ENCODE measurements at regions not wholly inside any gene's neighbourhood (a gene's known extent, or its start where the extent isn't known, plus 50 kb on each side); places are given as distances from the start of the nearest gene placed in this dataset.

DNA sequence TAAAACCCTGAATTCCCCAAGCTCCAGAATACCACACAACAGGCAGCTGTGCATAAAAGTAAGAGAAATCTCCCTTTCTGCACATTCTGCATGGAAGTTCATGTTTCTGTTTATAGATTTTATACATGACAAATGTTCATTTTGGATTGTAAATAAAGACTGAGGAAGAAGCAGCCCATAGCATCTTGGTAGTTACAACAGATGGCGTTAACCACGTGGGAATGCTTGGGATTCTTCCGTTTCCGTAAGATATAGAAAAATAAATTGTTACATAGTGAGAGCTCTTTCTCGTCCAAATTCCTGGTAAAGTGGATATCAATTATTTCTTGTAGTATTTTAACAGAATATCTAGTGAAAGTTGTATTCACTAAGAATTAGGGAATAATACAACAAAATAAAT, 1016.5 kb downstream of the GRM8 start:
- intact Hi-C loops (cut with DNase I, micrococcal nuclease) = no loop called here
- ChIA-PET CTCF (no interaction called here), POLR2A (interaction anchor here (0.6 kb wide), 1 partner anchor 48 kb away, joined by 3 read pairs; no protein-coding TSS in a partner anchor)
- peaks cover 15% of the 10 kb centered on the region for H3K9me3 Mint-ChIP-seq
- ATAC-seq (ENCODE audit: poor library complexity) (no peak), DNase-seq (no peak)
- no peak overlapping the region for H3K4me3 ChIP-seq (ENCODE audit: low read length)
- no peak overlapping the region for H3K27ac ChIP-seq (ENCODE audit: low read depth in 1 of 2, low read length in 2 of 2)
- no peaks in the 10 kb centered on the region for H3K9me3 ChIP-seq (ENCODE audit: control insufficient read depth in 1 of 2, insufficient read depth in 1 of 2, low read length in 2 of 2)
- TF ChIP-seq, protein P1, sequence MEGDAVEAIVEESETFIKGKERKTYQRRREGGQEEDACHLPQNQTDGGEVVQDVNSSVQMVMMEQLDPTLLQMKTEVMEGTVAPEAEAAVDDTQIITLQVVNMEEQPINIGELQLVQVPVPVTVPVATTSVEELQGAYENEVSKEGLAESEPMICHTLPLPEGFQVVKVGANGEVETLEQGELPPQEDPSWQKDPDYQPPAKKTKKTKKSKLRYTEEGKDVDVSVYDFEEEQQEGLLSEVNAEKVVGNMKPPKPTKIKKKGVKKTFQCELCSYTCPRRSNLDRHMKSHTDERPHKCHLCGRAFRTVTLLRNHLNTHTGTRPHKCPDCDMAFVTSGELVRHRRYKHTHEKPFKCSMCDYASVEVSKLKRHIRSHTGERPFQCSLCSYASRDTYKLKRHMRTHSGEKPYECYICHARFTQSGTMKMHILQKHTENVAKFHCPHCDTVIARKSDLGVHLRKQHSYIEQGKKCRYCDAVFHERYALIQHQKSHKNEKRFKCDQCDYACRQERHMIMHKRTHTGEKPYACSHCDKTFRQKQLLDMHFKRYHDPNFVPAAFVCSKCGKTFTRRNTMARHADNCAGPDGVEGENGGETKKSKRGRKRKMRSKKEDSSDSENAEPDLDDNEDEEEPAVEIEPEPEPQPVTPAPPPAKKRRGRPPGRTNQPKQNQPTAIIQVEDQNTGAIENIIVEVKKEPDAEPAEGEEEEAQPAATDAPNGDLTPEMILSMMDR (IDR thresholded peaks at IDR 0.05) = no peak
- H3K4me1 ChIP-seq (ENCODE audit: insufficient read depth, low read length) = no peaks in the 10 kb centered on the region
- H3K36me3 ChIP-seq (ENCODE audit: insufficient read depth, low read length) = no peaks in the 10 kb centered on the region
- no peaks in the 10 kb centered on the region for H3K27me3 ChIP-seq (ENCODE audit: control insufficient read depth in 1 of 2, insufficient read depth in 2 of 2, low read length in 2 of 2)
- H3K36me3 Mint-ChIP-seq (ENCODE audit: low read depth) = no peaks in the 10 kb centered on the region
- H3K27ac Mint-ChIP-seq = no peak overlapping the region
- no peaks in the 10 kb centered on the region for H3K27me3 Mint-ChIP-seq
- H3K4me3 Mint-ChIP-seq = no peak overlapping the region
- H3K4me1 Mint-ChIP-seq (ENCODE audit: low read depth) = no peaks in the 10 kb centered on the region

DNA sequence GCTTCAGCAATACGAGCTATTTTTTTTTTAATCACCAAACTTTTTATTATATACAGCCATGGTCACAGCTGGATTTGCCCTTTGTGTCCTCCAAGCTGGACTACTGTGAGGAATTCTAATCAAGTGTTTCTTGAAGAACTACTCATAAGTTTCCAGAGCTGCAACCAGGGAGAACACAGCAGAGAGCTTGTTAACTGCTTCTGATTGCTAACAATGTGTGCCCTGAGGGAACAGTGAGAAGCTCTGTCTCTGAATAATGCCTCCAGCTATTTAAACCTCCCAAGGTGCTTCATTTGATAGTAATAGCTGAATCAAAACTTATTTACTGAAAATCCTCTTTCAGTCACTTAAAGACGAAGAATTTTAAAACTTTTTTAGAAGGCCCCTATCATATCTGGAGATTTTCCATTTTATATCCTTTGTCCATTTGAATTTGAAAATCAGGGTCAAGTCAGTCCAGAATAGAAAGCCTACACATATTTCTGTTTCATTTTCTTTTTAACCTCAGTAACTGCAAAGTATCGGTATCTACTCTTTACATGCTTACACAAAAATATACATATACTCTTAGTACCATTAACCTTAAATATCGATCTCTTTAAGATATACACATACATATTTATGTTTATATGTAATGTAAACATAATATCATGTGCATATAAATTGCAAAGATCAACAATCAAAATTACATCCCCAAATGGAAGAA, 1024.2 kb downstream of the GRM8 start:
- CTCF ChIA-PET = no interaction called here
- Mint-ChIP-seq H3K4me1 (ENCODE audit: low read depth) (no peaks in the 10 kb centered on the region), H3K36me3 (ENCODE audit: low read depth) (no peaks in the 10 kb centered on the region), H3K9me3 (peaks cover 6% of the 10 kb centered on the region), H3K4me3 (no peak overlapping the region), H3K27ac (no peak overlapping the region), H3K27me3 (no peaks in the 10 kb centered on the region)
- intact Hi-C loops (cut with DNase I, micrococcal nuclease) = no loop called here
- POLR2A ChIA-PET = no interaction called here
- Histone ChIP-seq H3K36me3 (ENCODE audit: insufficient read depth, low read length) (no peaks in the 10 kb centered on the region), H3K9me3 (ENCODE audit: control insufficient read depth in 1 of 2, insufficient read depth in 1 of 2, low read length in 2 of 2) (peaks cover 0 to 6% of the 10 kb centered on the region in 2 experiments), H3K4me3 (ENCODE audit: low read length) (no peak overlapping the region), H3K27ac (ENCODE audit: low read depth in 1 of 2, low read length in 2 of 2) (no peak overlapping the region), H3K27me3 (ENCODE audit: control insufficient read depth in 1 of 2, insufficient read depth in 2 of 2, low read length in 2 of 2) (no peaks in the 10 kb centered on the region), H3K4me1 (ENCODE audit: insufficient read depth, low read length) (no peaks in the 10 kb centered on the region)
- DNase-seq (no peak), ATAC-seq (ENCODE audit: poor library complexity) (no peak)
- TF ChIP-seq, protein P1 (IDR thresholded peaks at IDR 0.05) = no peak

DNA sequence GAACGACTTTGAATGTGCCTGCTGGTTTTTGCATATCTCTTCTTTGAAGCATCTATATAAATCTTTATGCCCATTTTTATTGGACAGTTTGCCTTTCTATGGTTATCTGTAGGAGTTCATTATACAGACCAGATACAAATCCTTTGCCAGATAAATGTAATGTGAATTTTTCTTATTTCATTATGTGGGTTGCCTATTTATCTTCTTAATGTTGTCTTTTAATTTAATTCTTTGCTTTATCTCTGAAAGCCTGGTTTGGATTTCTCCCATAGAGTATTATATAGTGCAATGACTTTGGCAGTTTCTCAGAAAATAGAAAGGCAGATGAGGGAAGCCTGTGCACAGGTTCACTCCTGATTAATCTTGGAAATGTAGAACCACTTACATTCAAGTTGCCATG, 1025.1 kb downstream of the GRM8 start:
- no peaks in the 10 kb centered on the region for H3K4me1 ChIP-seq (ENCODE audit: insufficient read depth, low read length)
- H3K27ac ChIP-seq (ENCODE audit: low read depth in 1 of 2, low read length in 2 of 2) = no peak overlapping the region
- H3K36me3 Mint-ChIP-seq (ENCODE audit: low read depth) = no peaks in the 10 kb centered on the region
- H3K9me3 Mint-ChIP-seq = peaks cover 3% of the 10 kb centered on the region
- H3K27ac Mint-ChIP-seq = no peak overlapping the region
- ChIA-PET CTCF (no interaction called here), POLR2A (no interaction called here)
- no peaks in the 10 kb centered on the region for H3K4me1 Mint-ChIP-seq (ENCODE audit: low read depth)
- no peaks in the 10 kb centered on the region for H3K27me3 ChIP-seq (ENCODE audit: control insufficient read depth in 1 of 2, insufficient read depth in 2 of 2, low read length in 2 of 2)
- ATAC-seq (ENCODE audit: poor library complexity) = no peak
- TF ChIP-seq, protein P1 (IDR thresholded peaks at IDR 0.05) = no peak
- no peaks in the 10 kb centered on the region for H3K27me3 Mint-ChIP-seq
- peaks cover 3 to 9% of the 10 kb centered on the region in 2 experiments for H3K9me3 ChIP-seq (ENCODE audit: control insufficient read depth in 1 of 2, insufficient read depth in 1 of 2, low read length in 2 of 2)
- no peak overlapping the region for H3K4me3 ChIP-seq (ENCODE audit: low read length)
- no peak overlapping the region for H3K4me3 Mint-ChIP-seq
- no peak for DNase-seq
- H3K36me3 ChIP-seq (ENCODE audit: insufficient read depth, low read length) = no peaks in the 10 kb centered on the region
- intact Hi-C loops (cut with DNase I, micrococcal nuclease) = no loop called here

Data from CD4-positive, alpha-beta T cell (primary cell).